ENCODE measurements at regions not wholly inside any gene's neighbourhood (a gene's known extent, or its start where the extent isn't known, plus 50 kb on each side); places are given as distances from the start of the nearest gene placed in this dataset.

GRCh38 chr3:139292711-139293664, 50.8 kb upstream of the MRPS22 start:
- no peak overlapping the region for H3K18ac ChIP-seq (ENCODE audit: low read length)
- H3K9me3 ChIP-seq (ENCODE audit: insufficient read depth, low read depth, low read length): no peaks in the 10 kb centered on the region
- H3K4me2 ChIP-seq (ENCODE audit: low read length): no peak overlapping the region
- no peaks in the 10 kb centered on the region for H3K4me1 ChIP-seq (ENCODE audit: control insufficient read depth in 1 of 2, insufficient read depth in 2 of 2, low read length in 2 of 2)
- H4K12ac ChIP-seq (ENCODE audit: low read depth, low read length): no peak overlapping the region
- no peak overlapping the region for H3K14ac ChIP-seq (ENCODE audit: low read length)
- H3K9ac ChIP-seq (ENCODE audit: low read length): no peak overlapping the region
- H2AFZ ChIP-seq (ENCODE audit: insufficient read depth, low read length, poor library complexity): no peak overlapping the region
- H3K4me3 ChIP-seq (ENCODE audit: low read depth, low read length): no peak overlapping the region
- no peak overlapping the region for H3K27ac ChIP-seq (ENCODE audit: low read depth, low read length)
- no peaks in the 10 kb centered on the region for H3K27me3 ChIP-seq (ENCODE audit: insufficient read depth, low read length)
- WGBS (ENCODE audit: extremely low coverage, insufficient coverage, insufficient read length): no CpG with 5 or more reads among the region's 15 CpGs
- H3K79me2 ChIP-seq (ENCODE audit: control insufficient read depth, insufficient read depth, low read length, poor library complexity): no peaks in the 10 kb centered on the region
- H4K8ac ChIP-seq (ENCODE audit: low read depth, low read length): no peak overlapping the region
- no peak overlapping the region for H2BK120ac ChIP-seq (ENCODE audit: insufficient read depth, low read length, poor library complexity)
- no peak overlapping the region for H2AK5ac ChIP-seq (ENCODE audit: low read length)
- no peak overlapping the region for H4K91ac ChIP-seq (ENCODE audit: low read depth, low read length)
- H2BK12ac ChIP-seq (ENCODE audit: low read length): no peak overlapping the region
- no peak overlapping the region for H2BK5ac ChIP-seq (ENCODE audit: low read depth, low read length, poor library complexity)
- no peak overlapping the region for H3K4ac ChIP-seq (ENCODE audit: low read depth, low read length)
- no peak for DNase-seq
- no peak overlapping the region for H3K23ac ChIP-seq (ENCODE audit: low read length)
- H3K36me3 ChIP-seq (ENCODE audit: control insufficient read depth in 1 of 2, insufficient read depth in 2 of 2, low read length in 2 of 2): no peaks in the 10 kb centered on the region
- H3K79me1 ChIP-seq (ENCODE audit: low read length): no peaks in the 10 kb centered on the region

GRCh38 chr3:139293665-139294023, 50.2 kb upstream of the MRPS22 start:
- Histone ChIP-seq H3K4ac (ENCODE audit: low read depth, low read length) (no peak overlapping the region), H3K9me3 (ENCODE audit: insufficient read depth, low read depth, low read length) (no peaks in the 10 kb centered on the region), H4K12ac (ENCODE audit: low read depth, low read length) (no peak overlapping the region), H4K91ac (ENCODE audit: low read depth, low read length) (no peak overlapping the region), H3K79me2 (ENCODE audit: control insufficient read depth, insufficient read depth, low read length, poor library complexity) (no peaks in the 10 kb centered on the region), H3K4me1 (ENCODE audit: control insufficient read depth in 1 of 2, insufficient read depth in 2 of 2, low read length in 2 of 2) (no peaks in the 10 kb centered on the region), H3K23ac (ENCODE audit: low read length) (no peak overlapping the region), H4K8ac (ENCODE audit: low read depth, low read length) (no peak overlapping the region), H3K18ac (ENCODE audit: low read length) (no peak overlapping the region), H2BK120ac (ENCODE audit: insufficient read depth, low read length, poor library complexity) (no peak overlapping the region), H3K4me3 (ENCODE audit: low read depth, low read length) (no peak overlapping the region), H3K14ac (ENCODE audit: low read length) (no peak overlapping the region), H3K4me2 (ENCODE audit: low read length) (no peak overlapping the region), H2BK5ac (ENCODE audit: low read depth, low read length, poor library complexity) (no peak overlapping the region), H2AK5ac (ENCODE audit: low read length) (no peak overlapping the region), H3K36me3 (ENCODE audit: control insufficient read depth in 1 of 2, insufficient read depth in 2 of 2, low read length in 2 of 2) (no peaks in the 10 kb centered on the region), H2AFZ (ENCODE audit: insufficient read depth, low read length, poor library complexity) (no peak overlapping the region), H3K27me3 (ENCODE audit: insufficient read depth, low read length) (no peaks in the 10 kb centered on the region), H3K27ac (ENCODE audit: low read depth, low read length) (no peak overlapping the region), H3K9ac (ENCODE audit: low read length) (no peak overlapping the region), H2BK12ac (ENCODE audit: low read length) (no peak overlapping the region), H3K79me1 (ENCODE audit: low read length) (no peaks in the 10 kb centered on the region)
- no CpG with 5 or more reads among the region's 2 CpGs for WGBS (ENCODE audit: extremely low coverage, insufficient coverage, insufficient read length)
- DNase-seq: no peak
